H1 (cell line): ENCODE measurements at regions not wholly inside any gene's neighbourhood (a gene's known extent, or its start where the extent isn't known, plus 50 kb on each side); places are given as distances from the start of the nearest gene placed in this dataset.

Experiments used
- CTCF ChIA-PET: fragments of 300-600 bp; sonication (Branson Sonifier 250); formaldehyde crosslinking; loops from one replicate; lab custom pipeline; 2021; ENCODE audit not compliant: partially characterized antibody; lab: Charles Lee
- POLR2A ChIA-PET: fragments of 300-600 bp; sonication (Branson Sonifier 250); formaldehyde crosslinking; loops from one replicate; lab custom pipeline; 2021; ENCODE audit warnings: inconsistent platforms; ENCODE audit not compliant: partially characterized antibody; lab: Charles Lee
- DNase-seq, 2 experiments: peaks; one replicate each; pipeline versions ENCODE4 v3.0.0 to v3.0.0-alpha.2; 2010 to 2022; ENCODE audit warnings: low spot score in 2 of 2, low read depth in 1 of 2, mixed read lengths in 1 of 2
- FAIRE-seq: peaks from 2 replicates; lab custom pipeline; 2011; peaks lifted over from hg19 to GRCh38; lab: Jason Lieb, UNC
- H2AFZ ChIP-seq: 2 replicates; pipeline ENCODE4 v1.8.1; 2012; ENCODE audit warnings: low read length, inconsistent platforms
- H2AK5ac ChIP-seq: 2 replicates; pipeline ENCODE4 v1.6.1; 2013; ENCODE audit warnings: low read depth, low read length
- H2BK120ac ChIP-seq: replicated peaks from 2 replicates; pipeline ENCODE3; 2013; ENCODE audit warnings: low read depth, low read length, inconsistent platforms
- H2BK12ac ChIP-seq: 2 replicates; pipeline ENCODE4 v1.6.1; 2013; ENCODE audit warnings: low read depth, low read length
- H2BK15ac ChIP-seq: 2 replicates; pipeline ENCODE4 v1.6.1; 2013; ENCODE audit warnings: low read length
- H2BK20ac ChIP-seq: 2 replicates; pipeline ENCODE4 v1.6.1; 2013; ENCODE audit warnings: low read length
- H2BK5ac ChIP-seq: 2 replicates; pipeline ENCODE4 v1.6.1; 2013; ENCODE audit warnings: low read depth, low read length
- H3K14ac ChIP-seq: 2 replicates; pipeline ENCODE4 v1.6.1; 2013; ENCODE audit warnings: inconsistent platforms; ENCODE audit not compliant: insufficient read length
- H3K18ac ChIP-seq: 2 replicates; pipeline ENCODE4 v1.6.1; 2013; ENCODE audit warnings: low read length; ENCODE audit errors: extremely low read depth
- H3K23ac ChIP-seq: 2 replicates; pipeline ENCODE4 v1.6.1; 2013; ENCODE audit warnings: inconsistent platforms; ENCODE audit not compliant: insufficient read length
- H3K23me2 ChIP-seq: 2 replicates; pipeline ENCODE4 v1.6.1; 2013; ENCODE audit warnings: low read depth, low read length
- H3K27ac ChIP-seq: 2 replicates; pipeline ENCODE4 v1.6.1; 2011; ENCODE audit warnings: low read depth, low read length, inconsistent platforms
- H3K27me3 ChIP-seq, 4 experiments: replicated peaks in 1 of 4; 1 replicate in 1 of 4; 2 replicates in 3 of 4; pipeline versions ENCODE4 v1.6.1 to v1.8.1; 2011 to 2013; ENCODE audit warnings: low read length in 3 of 4, mild to moderate bottlenecking in 3 of 4, inconsistent platforms in 2 of 4, mixed read lengths in 2 of 4, moderate library complexity in 1 of 4; ENCODE audit not compliant: control insufficient read depth in 3 of 4, insufficient read depth in 3 of 4; ENCODE audit errors: extremely low read depth in 1 of 4
- H3K36me3 ChIP-seq, 4 experiments: 2 replicates each; pipeline versions ENCODE4 v1.6.1 to v1.8.1; 2011 to 2013; ENCODE audit warnings: mild to moderate bottlenecking in 4 of 4, low read length in 3 of 4, moderate library complexity in 2 of 4, control low read depth in 1 of 4, inconsistent platforms in 1 of 4; ENCODE audit not compliant: insufficient read depth in 4 of 4, control insufficient read depth in 2 of 4
- H3K4ac ChIP-seq: replicated peaks from 2 replicates; pipeline ENCODE3; 2013; ENCODE audit warnings: low read length, low read depth, mixed read lengths, inconsistent platforms; ENCODE audit not compliant: insufficient read length
- H3K4me1 ChIP-seq, 4 experiments: replicated peaks in 1 of 4; 1 replicate in 1 of 4; 2 replicates in 3 of 4; pipeline versions ENCODE4 v1.6.1 to v1.8.1; 2011 to 2013; ENCODE audit warnings: low read length in 3 of 4, inconsistent platforms in 2 of 4, mixed read lengths in 1 of 4; ENCODE audit not compliant: insufficient read depth in 4 of 4, control insufficient read depth in 3 of 4
- H3K4me2 ChIP-seq, 2 experiments: 2 replicates each; pipeline versions ENCODE4 v1.6.1 to v1.8.1; 2011 to 2013; ENCODE audit warnings: low read depth in 2 of 2, low read length in 2 of 2, control low read depth in 1 of 2, inconsistent platforms in 1 of 2, mild to moderate bottlenecking in 1 of 2; ENCODE audit not compliant: insufficient read depth in 1 of 2
- H3K4me3 ChIP-seq, 4 experiments: fragments of 200-600, 300-600 bp in 1 of 4; sonication (generic), shearing (Covaris generic), sonication (Bioruptor Twin) in 1 of 4; 2 replicates each; pipeline versions ENCODE4 v1.5.1 to v1.8.1; 2011 to 2016; ENCODE audit warnings: low read length in 4 of 4, low read depth in 3 of 4, control low read depth in 2 of 4, inconsistent platforms in 2 of 4, mild to moderate bottlenecking in 2 of 4, mixed read lengths in 1 of 4, moderate library complexity in 1 of 4; ENCODE audit not compliant: insufficient read depth in 2 of 4; ENCODE audit errors: extremely low read depth in 1 of 4
- H3K56ac ChIP-seq: replicated peaks from 2 replicates; pipeline ENCODE3; 2013; ENCODE audit warnings: low read depth, mild to moderate bottlenecking, mixed read lengths, low read length, inconsistent platforms; ENCODE audit not compliant: insufficient read length
- H3K79me1 ChIP-seq: 2 replicates; pipeline ENCODE4 v1.6.1; 2013; ENCODE audit warnings: low read depth, low read length, control low read depth
- H3K79me2 ChIP-seq, 2 experiments: 2 replicates each; pipeline versions ENCODE4 v1.6.1 to v1.8.1; 2012 to 2013; ENCODE audit warnings: low read length in 2 of 2, mild to moderate bottlenecking in 2 of 2, inconsistent platforms in 1 of 2; ENCODE audit not compliant: insufficient read depth in 2 of 2, control insufficient read depth in 1 of 2
- H3K9ac ChIP-seq, 4 experiments: replicated peaks in 1 of 4; 1 replicate in 1 of 4; 2 replicates in 3 of 4; pipeline versions ENCODE4 v1.6.1 to v1.8.1; 2011 to 2013; ENCODE audit warnings: low read depth in 3 of 4, low read length in 3 of 4, control low read depth in 2 of 4, mild to moderate bottlenecking in 2 of 4, moderate library complexity in 2 of 4, inconsistent platforms in 1 of 4; ENCODE audit errors: extremely low read depth in 1 of 4
- H3K9me3 ChIP-seq, 2 experiments: 2 replicates each; pipeline versions ENCODE4 v1.6.1 to v1.8.1; 2012 to 2013; ENCODE audit warnings: mild to moderate bottlenecking in 2 of 2, moderate library complexity in 2 of 2, control low read depth in 1 of 2, inconsistent platforms in 1 of 2, low read depth in 1 of 2, low read length in 1 of 2, mixed read lengths in 1 of 2; ENCODE audit not compliant: insufficient read depth in 2 of 2
- H4K20me1 ChIP-seq, 2 experiments: replicated peaks in 1 of 2; 2 replicates each; pipeline versions ENCODE3 to v1.8.1; 2011 to 2013; ENCODE audit warnings: inconsistent platforms in 2 of 2, low read length in 2 of 2, mild to moderate bottlenecking in 1 of 2; ENCODE audit not compliant: insufficient read depth in 2 of 2, control insufficient read depth in 1 of 2
- H4K5ac ChIP-seq: 2 replicates; pipeline ENCODE4 v1.6.1; 2013; ENCODE audit warnings: low read length, low read depth, mixed read lengths, inconsistent platforms; ENCODE audit not compliant: insufficient read length
- H4K8ac ChIP-seq: 2 replicates; pipeline ENCODE4 v1.8.0; 2013; ENCODE audit warnings: mild to moderate bottlenecking, moderate library complexity, low read length, inconsistent platforms; ENCODE audit not compliant: insufficient read depth; ENCODE audit errors: extremely low read depth
- H4K91ac ChIP-seq: replicated peaks from 2 replicates; pipeline ENCODE3; 2013; ENCODE audit warnings: low read length, mixed read lengths, inconsistent platforms; ENCODE audit not compliant: insufficient read length
- ATF2 ChIP-seq: IDR thresholded peaks from 2 replicates; pipeline ENCODE4 v1.6.1; 2012; ENCODE audit warnings: low read length, inconsistent platforms
- E2F6 ChIP-seq: IDR thresholded peaks from 2 replicates; pipeline ENCODE4 v1.6.1; 2012; ENCODE audit warnings: inconsistent platforms
- EZH2 ChIP-seq: fragments of 200-600 bp; sonication (generic); IDR thresholded peaks from 2 replicates; pipeline ENCODE4 v1.7.1; 2012; ENCODE audit warnings: low read depth, mild to moderate bottlenecking, moderate library complexity, low read length, inconsistent platforms; ENCODE audit not compliant: severe bottlenecking
- MAX ChIP-seq: IDR thresholded peaks from 2 replicates; pipeline ENCODE4 v1.6.1; 2012; ENCODE audit warnings: inconsistent platforms
- NANOG ChIP-seq: IDR thresholded peaks from 2 replicates; pipeline ENCODE4 v1.6.1; 2011; ENCODE audit warnings: low read length, low read depth, mild to moderate bottlenecking, inconsistent platforms; ENCODE audit not compliant: insufficient read depth, poor library complexity, severe bottlenecking
- PHF8 ChIP-seq: fragments of 200-600 bp; sonication (generic); conservative IDR thresholded peaks from 2 replicates; pipeline ENCODE4 v1.7.1; 2012; ENCODE audit warnings: low read depth, mild to moderate bottlenecking, inconsistent platforms, low read length, moderate library complexity
- POLR2A ChIP-seq, 2 experiments: IDR thresholded peaks; 1 replicate in 1 of 2; 2 replicates in 1 of 2; pipeline ENCODE4 v1.6.1; 2011; ENCODE audit warnings: low read depth in 2 of 2, low read length in 2 of 2, mild to moderate bottlenecking in 2 of 2; ENCODE audit errors: control extremely low read depth in 1 of 2
- POLR2AphosphoS5 ChIP-seq: IDR thresholded peaks from 2 replicates; pipeline ENCODE4 v1.6.1; 2011; ENCODE audit warnings: low read depth, low read length
- RAD21 ChIP-seq, 2 experiments: IDR thresholded peaks in 1 of 2; conservative IDR thresholded peaks in 1 of 2; 2 replicates each; pipeline ENCODE4 v1.6.1; 2011; ENCODE audit warnings: low read depth in 2 of 2, low read length in 2 of 2, improper control_type of control experiment in 1 of 2, inconsistent platforms in 1 of 2, mild to moderate bottlenecking in 1 of 2, moderate library complexity in 1 of 2
- SRF ChIP-seq: IDR thresholded peaks from 2 replicates; pipeline ENCODE4 v1.6.1; 2011; ENCODE audit warnings: mild to moderate bottlenecking, low read depth, low read length, moderate library complexity
- TAF7 ChIP-seq: optimal IDR thresholded peaks from 2 replicates; pipeline ENCODE3; 2011; ENCODE audit warnings: low read depth, mild to moderate bottlenecking, inconsistent platforms, low read length, moderate library complexity, borderline replicate concordance
- TBP ChIP-seq: IDR thresholded peaks from 2 replicates; pipeline ENCODE4 v1.6.1; 2011; ENCODE audit warnings: low read depth, low read length, improper control_type of control experiment
- WGBS, 2 experiments: shearing (Covaris generic) in 1 of 2; methylation state at CpG; one replicate each; pipeline versions ENCODE4 v1.1.6 to v1.1.7; 2013 to 2015; ENCODE audit warnings: low lambda C conversion rate in 2 of 2, mixed read lengths in 2 of 2, inconsistent platforms in 1 of 2, low coverage in 1 of 2, missing lambda C conversion rate in 1 of 2; ENCODE audit not compliant: insufficient replicate concordance in 2 of 2, insufficient coverage in 1 of 2, insufficient read length in 1 of 2; ENCODE audit errors: extremely low coverage in 1 of 2, missing lambda C conversion rate in 1 of 2; 5-methylcytosine and 5-hydroxymethylcytosine counted together

GRCh38 chr12:38427442-38427841 lies 110.9 kb downstream of the ALG10B start:
- no peaks in the 10 kb centered on the region for H3K23me2 ChIP-seq
- no peak overlapping the region for H2BK5ac ChIP-seq
- no peak overlapping the region for H2BK120ac ChIP-seq
- H3K4me1 ChIP-seq = no peaks in the 10 kb centered on the region
- H3K23ac ChIP-seq = no peak overlapping the region
- H2BK20ac ChIP-seq = no peak overlapping the region
- no peak overlapping the region for H3K18ac ChIP-seq
- H3K4ac ChIP-seq = no peak overlapping the region
- no peaks in the 10 kb centered on the region for H3K79me2 ChIP-seq
- H3K9ac ChIP-seq = no peak overlapping the region
- H4K91ac ChIP-seq = no peak overlapping the region
- no peak overlapping the region for H2AFZ ChIP-seq
- WGBS, 2 experiments = 50% methylated on average over 1 of the region's 1 CpG; no CpG with 5 or more reads in 1 of the 2 experiments
- no peak overlapping the region for H3K27ac ChIP-seq
- H3K4me2 ChIP-seq = no peak overlapping the region
- FAIRE-seq = no peak
- ChIA-PET POLR2A (no interaction called here), CTCF (no interaction called here)
- H3K9me3 ChIP-seq = no peaks in the 10 kb centered on the region
- H3K79me1 ChIP-seq = no peaks in the 10 kb centered on the region
- no peak overlapping the region for H4K8ac ChIP-seq
- no peak overlapping the region for H4K5ac ChIP-seq
- H2BK12ac ChIP-seq = no peak overlapping the region
- H3K27me3 ChIP-seq = peaks cover 0 to 1% (median 0%) of the 10 kb centered on the region in 4 experiments; a peak in 1 of 7 replicates
- H4K20me1 ChIP-seq = no peaks in the 10 kb centered on the region
- no peak overlapping the region for H2BK15ac ChIP-seq
- no peak overlapping the region for H2AK5ac ChIP-seq
- no peaks in the 10 kb centered on the region for H3K36me3 ChIP-seq
- no peak overlapping the region for H3K14ac ChIP-seq
- no peak overlapping the region for H3K4me3 ChIP-seq
- DNase-seq = no peak
- no peak overlapping the region for H3K56ac ChIP-seq
- TF ChIP-seq NANOG (no peak), MAX (no peak), SRF (no peak), TAF7 (no peak), TBP (no peak), POLR2A (IDR thresholded peaks at IDR 0.05; ENCODE audit: control extremely low read depth in 1 of 2, low read depth in 2 of 2, low read length in 2 of 2) (no peak), ATF2 (no peak), EZH2 (no peak), RAD21 (IDR thresholded peaks at IDR 0.05 in 1 of 2, conservative IDR thresholded peaks at IDR 0.05 in 1 of 2; ENCODE audit: low read depth in 2 of 2, low read length in 2 of 2) (no peak), E2F6 (no peak), PHF8 (no peak), POLR2AphosphoS5 (no peak)
